GM12865 (cell line): ENCODE measurements at regions not wholly inside any gene's neighbourhood (a gene's known extent, or its start where the extent isn't known, plus 50 kb on each side); places are given as distances from the start of the nearest gene placed in this dataset.

ENCODE experiments used
- DNase-seq: peaks from one replicate; pipeline ENCODE4 v3.0.0; 2010; ENCODE audit warnings: low read depth
- H3K4me3 ChIP-seq: 2 replicates; pipeline ENCODE4 v1.5.1; 2011; ENCODE audit warnings: mild to moderate bottlenecking, low read depth, low read length, control low read depth
- TF ChIP-seq, protein P1 (sequence below): IDR thresholded peaks from 2 replicates; pipeline ENCODE4 v1.5.1; 2011; ENCODE audit warnings: low read length, control low read depth, low read depth, inconsistent platforms; ENCODE audit not compliant: insufficient read depth; ENCODE audit errors: missing control alignments

- TF ChIP-seq, protein P1, sequence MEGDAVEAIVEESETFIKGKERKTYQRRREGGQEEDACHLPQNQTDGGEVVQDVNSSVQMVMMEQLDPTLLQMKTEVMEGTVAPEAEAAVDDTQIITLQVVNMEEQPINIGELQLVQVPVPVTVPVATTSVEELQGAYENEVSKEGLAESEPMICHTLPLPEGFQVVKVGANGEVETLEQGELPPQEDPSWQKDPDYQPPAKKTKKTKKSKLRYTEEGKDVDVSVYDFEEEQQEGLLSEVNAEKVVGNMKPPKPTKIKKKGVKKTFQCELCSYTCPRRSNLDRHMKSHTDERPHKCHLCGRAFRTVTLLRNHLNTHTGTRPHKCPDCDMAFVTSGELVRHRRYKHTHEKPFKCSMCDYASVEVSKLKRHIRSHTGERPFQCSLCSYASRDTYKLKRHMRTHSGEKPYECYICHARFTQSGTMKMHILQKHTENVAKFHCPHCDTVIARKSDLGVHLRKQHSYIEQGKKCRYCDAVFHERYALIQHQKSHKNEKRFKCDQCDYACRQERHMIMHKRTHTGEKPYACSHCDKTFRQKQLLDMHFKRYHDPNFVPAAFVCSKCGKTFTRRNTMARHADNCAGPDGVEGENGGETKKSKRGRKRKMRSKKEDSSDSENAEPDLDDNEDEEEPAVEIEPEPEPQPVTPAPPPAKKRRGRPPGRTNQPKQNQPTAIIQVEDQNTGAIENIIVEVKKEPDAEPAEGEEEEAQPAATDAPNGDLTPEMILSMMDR: no peak
- no peak for DNase-seq
Observed at GRCh38 chr1:232682248-232682647, 52.3 kb upstream of the SIPA1L2 start.

GRCh38 chr1:232684371-232685105, 54.6 kb upstream of the SIPA1L2 start:
- no peak overlapping the region for H3K4me3 ChIP-seq
- TF ChIP-seq, protein P1: no peak
- no peak for DNase-seq

More at GRCh38 chr1:232682248-232682647, 52.3 kb upstream of the SIPA1L2 start:
- no peak overlapping the region for H3K4me3 ChIP-seq

DNA sequence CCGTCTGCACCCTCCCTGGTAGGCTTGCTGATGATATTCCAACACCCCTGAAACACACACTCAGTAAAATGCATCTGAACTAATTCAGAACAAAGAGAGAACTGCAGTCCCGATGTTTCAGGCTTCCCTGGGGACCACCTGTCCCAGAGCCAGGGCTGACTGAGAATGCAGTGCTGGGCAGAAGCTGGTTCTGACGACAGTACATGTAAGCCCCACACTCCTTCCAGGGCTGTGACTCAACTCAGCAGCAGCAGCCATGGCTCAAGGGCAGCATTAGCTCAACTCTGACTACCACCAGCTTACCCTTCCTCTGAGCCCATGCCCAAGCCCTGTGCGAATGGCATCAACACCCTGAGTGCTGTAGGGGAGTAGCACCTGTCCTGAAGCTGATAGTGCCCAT, 56.4 kb upstream of the SIPA1L2 start:
- TF ChIP-seq, protein P1: no peak
- no peak overlapping the region for H3K4me3 ChIP-seq
- no peak for DNase-seq

- H3K4me3 ChIP-seq: no peak overlapping the region
- TF ChIP-seq, protein P1: no peak
- no peak for DNase-seq
Observed at GRCh38 chr1:232687304-232687703, 57.4 kb upstream of the SIPA1L2 start.

DNA sequence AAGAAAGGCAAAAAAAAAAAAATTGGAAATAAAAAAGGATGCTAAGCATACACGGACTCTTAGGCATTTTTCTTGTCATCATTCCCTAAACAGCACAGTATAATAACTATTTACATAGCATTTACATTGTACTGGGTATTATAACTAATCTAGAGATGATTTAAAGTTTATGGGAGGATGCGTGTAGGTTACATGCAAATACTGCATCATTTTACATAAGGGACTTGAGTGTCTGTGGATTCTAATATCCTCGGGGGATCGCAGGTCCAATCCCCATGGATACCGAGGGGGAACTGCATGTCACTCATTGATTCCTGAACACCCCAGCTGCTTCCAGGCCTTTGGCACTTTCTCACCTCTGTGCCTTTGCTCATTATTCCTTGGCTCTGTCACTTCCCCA, 57.8 kb upstream of the SIPA1L2 start:
- TF ChIP-seq, protein P1: no peak
- no peak for DNase-seq
- no peak overlapping the region for H3K4me3 ChIP-seq

- TF ChIP-seq, protein P1: no peak
- no peak for DNase-seq
- no peak overlapping the region for H3K4me3 ChIP-seq
Observed at GRCh38 chr1:232688398-232688797, 58.5 kb upstream of the SIPA1L2 start.

GRCh38 chr1:232689711-232690110, 59.8 kb upstream of the SIPA1L2 start:
- DNase-seq: no peak
- no peak overlapping the region for H3K4me3 ChIP-seq
- TF ChIP-seq, protein P1: no peak
